ENCODE measurements at regions not wholly inside any gene's neighbourhood (a gene's known extent, or its start where the extent isn't known, plus 50 kb on each side); places are given as distances from the start of the nearest gene placed in this dataset.

GRCh38 chr2:221973902-221974301, 324.9 kb downstream of the PAX3 start:
- Histone ChIP-seq H3K4me3 (ENCODE audit: low read length) (no peak overlapping the region), H3K4me1 (ENCODE audit: insufficient read depth, low read length) (no peaks in the 10 kb centered on the region), H3K27me3 (ENCODE audit: insufficient read depth, low read length, poor library complexity, severe bottlenecking) (no peaks in the 10 kb centered on the region), H3K9me3 (ENCODE audit: low read length) (no peaks in the 10 kb centered on the region), H3K36me3 (ENCODE audit: insufficient read depth, low read length) (no peaks in the 10 kb centered on the region), H3K27ac (ENCODE audit: low read depth, low read length) (no peak overlapping the region)
- Mint-ChIP-seq H3K4me1 (no peaks in the 10 kb centered on the region), H3K27ac (no peak overlapping the region), H3K36me3 (no peaks in the 10 kb centered on the region), H3K9me3 (peaks cover 0 to 2% (median 0%) of the 10 kb centered on the region in 5 donors), H3K4me3 (no peak overlapping the region), H3K27me3 (peaks cover 0 to 4% of the 10 kb centered on the region in 2 donors)
- CTCF ChIA-PET = no interaction called here
- DNase-seq = no peak
- POLR2A ChIA-PET = no interaction called here

DNA sequence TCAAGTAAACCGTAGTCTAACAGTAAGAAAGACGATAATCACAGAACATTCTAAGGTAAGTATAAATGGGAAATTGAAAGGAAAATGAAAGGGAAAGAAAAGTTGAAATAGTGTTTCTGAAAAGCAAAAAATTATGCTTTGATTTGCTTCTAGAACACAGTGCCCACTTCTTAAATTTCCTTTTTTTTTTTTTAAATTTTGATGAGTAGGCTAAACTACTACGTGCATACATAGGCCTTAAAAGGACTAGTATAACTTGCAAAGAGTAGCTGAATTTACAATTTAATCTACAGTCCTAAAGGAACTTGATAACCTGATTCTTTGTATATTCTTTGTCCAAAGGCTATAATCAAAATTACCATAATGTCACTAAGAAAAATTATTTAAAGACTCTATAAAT, 325.3 kb downstream of the PAX3 start:
- H3K27ac Mint-ChIP-seq = no peak overlapping the region
- peaks cover 0 to 2% (median 0%) of the 10 kb centered on the region in 5 donors for H3K9me3 Mint-ChIP-seq
- H3K4me3 Mint-ChIP-seq = no peak overlapping the region
- Histone ChIP-seq H3K9me3 (ENCODE audit: low read length) (no peaks in the 10 kb centered on the region), H3K27me3 (ENCODE audit: insufficient read depth, low read length, poor library complexity, severe bottlenecking) (no peaks in the 10 kb centered on the region), H3K4me1 (ENCODE audit: insufficient read depth, low read length) (no peaks in the 10 kb centered on the region), H3K36me3 (ENCODE audit: insufficient read depth, low read length) (no peaks in the 10 kb centered on the region), H3K27ac (ENCODE audit: low read depth, low read length) (no peak overlapping the region), H3K4me3 (ENCODE audit: low read length) (no peak overlapping the region)
- DNase-seq = no peak
- ChIA-PET CTCF (no interaction called here), POLR2A (no interaction called here)
- H3K36me3 Mint-ChIP-seq = no peaks in the 10 kb centered on the region
- no peaks in the 10 kb centered on the region for H3K4me1 Mint-ChIP-seq
- H3K27me3 Mint-ChIP-seq = peaks cover 0 to 4% of the 10 kb centered on the region in 2 donors

DNA sequence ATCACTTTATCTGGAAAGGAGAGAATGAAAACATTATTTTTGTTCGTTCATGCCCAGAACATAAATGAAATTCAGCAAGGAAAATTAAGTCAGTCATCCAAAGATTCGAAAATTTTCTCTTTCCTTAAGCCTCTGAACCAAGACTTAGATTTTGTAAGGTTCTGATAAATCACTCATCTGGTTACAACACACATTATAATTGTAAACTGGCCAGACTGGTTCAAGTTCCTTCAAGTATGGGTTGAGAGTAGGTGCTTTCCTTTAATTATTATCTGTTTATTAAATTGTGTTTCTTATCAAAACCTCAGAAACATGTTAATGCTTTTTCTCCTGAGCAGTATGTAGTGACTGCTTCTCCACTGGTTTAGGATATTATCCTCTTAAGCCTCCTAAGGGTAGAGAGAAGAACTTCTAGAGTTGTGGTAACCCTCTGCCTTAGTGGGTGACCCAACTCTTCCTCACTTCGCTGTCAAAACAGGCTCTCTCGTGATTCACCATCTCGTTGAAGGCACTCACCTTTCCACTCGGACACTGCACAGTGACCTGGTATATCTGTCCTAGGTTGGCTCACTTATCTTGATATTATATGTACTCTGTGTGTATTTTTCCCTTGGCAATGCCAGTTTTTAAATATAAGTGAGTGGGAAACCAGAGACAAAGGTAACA, 325.9 kb downstream of the PAX3 start:
- Mint-ChIP-seq H3K27ac (no peak overlapping the region), H3K4me3 (no peak overlapping the region)

DNA sequence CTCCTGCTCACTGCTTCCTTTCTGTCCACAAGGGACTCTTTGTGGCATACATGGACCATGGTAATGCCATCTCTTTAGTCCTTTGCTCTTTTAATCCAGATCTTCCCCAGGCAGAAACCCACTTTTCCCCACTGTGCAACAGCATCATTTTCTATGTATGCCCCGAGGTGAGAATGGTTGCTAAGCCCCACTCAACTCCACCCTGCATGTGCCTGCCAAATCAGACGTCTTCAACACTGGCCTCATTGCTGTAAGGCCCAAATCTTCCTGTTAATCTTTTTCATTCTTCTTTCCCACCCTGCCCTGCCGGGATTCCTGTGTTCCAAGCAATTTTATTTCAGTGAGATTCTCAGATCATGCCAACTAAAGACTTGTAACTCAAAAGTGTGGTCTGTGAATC, 328.4 kb downstream of the PAX3 start:
- H3K4me1 ChIP-seq (ENCODE audit: insufficient read depth, low read length) = no peaks in the 10 kb centered on the region
- CTCF ChIA-PET = no interaction called here
- DNase-seq = no peak
- Mint-ChIP-seq H3K9me3 (peaks cover 0 to 2% (median 0%) of the 10 kb centered on the region in 5 donors), H3K27me3 (no peaks in the 10 kb centered on the region), H3K4me3 (no peak overlapping the region), H3K27ac (no peak overlapping the region), H3K4me1 (no peaks in the 10 kb centered on the region), H3K36me3 (no peaks in the 10 kb centered on the region)
- no peaks in the 10 kb centered on the region for H3K9me3 ChIP-seq (ENCODE audit: low read length)
- POLR2A ChIA-PET = no interaction called here
- H3K27me3 ChIP-seq (ENCODE audit: insufficient read depth, low read length, poor library complexity, severe bottlenecking) = no peaks in the 10 kb centered on the region
- no peak overlapping the region for H3K4me3 ChIP-seq (ENCODE audit: low read length)
- no peaks in the 10 kb centered on the region for H3K36me3 ChIP-seq (ENCODE audit: insufficient read depth, low read length)
- H3K27ac ChIP-seq (ENCODE audit: low read depth, low read length) = no peak overlapping the region

More for the DNA sequence above, 325.9 kb downstream of the PAX3 start:
- H3K36me3 Mint-ChIP-seq = no peaks in the 10 kb centered on the region
- Histone ChIP-seq H3K9me3 (ENCODE audit: low read length) (no peaks in the 10 kb centered on the region), H3K27me3 (ENCODE audit: insufficient read depth, low read length, poor library complexity, severe bottlenecking) (no peaks in the 10 kb centered on the region), H3K4me1 (ENCODE audit: insufficient read depth, low read length) (no peaks in the 10 kb centered on the region), H3K36me3 (ENCODE audit: insufficient read depth, low read length) (no peaks in the 10 kb centered on the region), H3K4me3 (ENCODE audit: low read length) (no peak overlapping the region), H3K27ac (ENCODE audit: low read depth, low read length) (no peak overlapping the region)
- ChIA-PET POLR2A (no interaction called here), CTCF (no interaction called here)
- peaks cover 0 to 2% (median 0%) of the 10 kb centered on the region in 5 donors for H3K9me3 Mint-ChIP-seq
- no peak for DNase-seq
- no peaks in the 10 kb centered on the region for H3K4me1 Mint-ChIP-seq
- H3K27me3 Mint-ChIP-seq = peaks cover 0 to 4% of the 10 kb centered on the region in 2 donors

DNA sequence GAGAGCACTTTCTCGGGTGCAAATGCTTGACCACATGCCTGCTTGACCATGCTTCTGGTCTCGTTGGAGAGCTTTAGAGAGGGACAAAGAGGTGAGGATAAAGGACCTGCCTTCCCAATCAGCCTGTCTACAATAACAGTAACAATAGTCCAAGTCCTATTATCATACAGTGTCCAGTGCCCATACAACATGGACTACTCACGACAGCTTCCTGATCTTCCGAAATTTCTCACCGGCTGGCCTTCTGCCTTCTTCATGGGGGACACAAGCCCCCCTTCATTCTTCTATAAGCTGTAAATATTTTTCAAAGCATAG, 329.0 kb downstream of the PAX3 start:
- H3K9me3 ChIP-seq (ENCODE audit: low read length) = no peaks in the 10 kb centered on the region
- no peaks in the 10 kb centered on the region for H3K27me3 ChIP-seq (ENCODE audit: insufficient read depth, low read length, poor library complexity, severe bottlenecking)
- no peaks in the 10 kb centered on the region for H3K4me1 Mint-ChIP-seq
- H3K36me3 Mint-ChIP-seq = no peaks in the 10 kb centered on the region
- no peak overlapping the region for H3K27ac Mint-ChIP-seq
- H3K36me3 ChIP-seq (ENCODE audit: insufficient read depth, low read length) = no peaks in the 10 kb centered on the region
- H3K27ac ChIP-seq (ENCODE audit: low read depth, low read length) = no peak overlapping the region
- ChIA-PET CTCF (no interaction called here), POLR2A (no interaction called here)
- DNase-seq = no peak
- no peak overlapping the region for H3K4me3 ChIP-seq (ENCODE audit: low read length)
- H3K4me1 ChIP-seq (ENCODE audit: insufficient read depth, low read length) = no peaks in the 10 kb centered on the region
- no peak overlapping the region for H3K4me3 Mint-ChIP-seq
- no peaks in the 10 kb centered on the region for H3K27me3 Mint-ChIP-seq
- H3K9me3 Mint-ChIP-seq = peaks cover 0 to 2% (median 0%) of the 10 kb centered on the region in 5 donors

- no peaks in the 10 kb centered on the region for H3K36me3 Mint-ChIP-seq
- H3K4me1 Mint-ChIP-seq = no peaks in the 10 kb centered on the region
- Histone ChIP-seq H3K4me1 (ENCODE audit: insufficient read depth, low read length) (no peaks in the 10 kb centered on the region), H3K4me3 (ENCODE audit: low read length) (no peak overlapping the region), H3K9me3 (ENCODE audit: low read length) (no peaks in the 10 kb centered on the region), H3K36me3 (ENCODE audit: insufficient read depth, low read length) (no peaks in the 10 kb centered on the region), H3K27me3 (ENCODE audit: insufficient read depth, low read length, poor library complexity, severe bottlenecking) (no peaks in the 10 kb centered on the region), H3K27ac (ENCODE audit: low read depth, low read length) (no peak overlapping the region)
- H3K4me3 Mint-ChIP-seq = no peak overlapping the region
- CTCF ChIA-PET = no interaction called here
- POLR2A ChIA-PET = no interaction called here
- DNase-seq = no peak
- no peaks in the 10 kb centered on the region for H3K27me3 Mint-ChIP-seq
- H3K9me3 Mint-ChIP-seq = no peaks in the 10 kb centered on the region
- no peak overlapping the region for H3K27ac Mint-ChIP-seq
These were observed 329.5 kb downstream of the PAX3 start for GRCh38 chr2:221969087-221969829.

GRCh38 chr2:221962186-221962585, 336.6 kb downstream of the PAX3 start:
- H3K9me3 ChIP-seq (ENCODE audit: low read length) = no peaks in the 10 kb centered on the region
- Mint-ChIP-seq H3K4me3 (no peak overlapping the region), H3K27ac (no peak overlapping the region), H3K9me3 (peaks cover 0 to 2% (median 0%) of the 10 kb centered on the region in 5 donors), H3K27me3 (no peaks in the 10 kb centered on the region), H3K36me3 (no peaks in the 10 kb centered on the region), H3K4me1 (no peaks in the 10 kb centered on the region)
- ChIA-PET CTCF (no interaction called here), POLR2A (no interaction called here)
- no peak overlapping the region for H3K27ac ChIP-seq (ENCODE audit: low read depth, low read length)
- H3K36me3 ChIP-seq (ENCODE audit: insufficient read depth, low read length) = no peaks in the 10 kb centered on the region
- H3K4me3 ChIP-seq (ENCODE audit: low read length) = no peak overlapping the region
- no peaks in the 10 kb centered on the region for H3K4me1 ChIP-seq (ENCODE audit: insufficient read depth, low read length)
- no peaks in the 10 kb centered on the region for H3K27me3 ChIP-seq (ENCODE audit: insufficient read depth, low read length, poor library complexity, severe bottlenecking)
- no peak for DNase-seq

- H3K27ac ChIP-seq (ENCODE audit: low read depth, low read length) = no peak overlapping the region
- POLR2A ChIA-PET = no interaction called here
- no peaks in the 10 kb centered on the region for H3K27me3 Mint-ChIP-seq
- peaks cover 0 to 2% (median 0%) of the 10 kb centered on the region in 5 donors for H3K9me3 Mint-ChIP-seq
- no peaks in the 10 kb centered on the region for H3K4me1 Mint-ChIP-seq
- no peaks in the 10 kb centered on the region for H3K36me3 ChIP-seq (ENCODE audit: insufficient read depth, low read length)
- H3K27me3 ChIP-seq (ENCODE audit: insufficient read depth, low read length, poor library complexity, severe bottlenecking) = no peaks in the 10 kb centered on the region
- CTCF ChIA-PET = no interaction called here
- no peak overlapping the region for H3K4me3 Mint-ChIP-seq
- no peak overlapping the region for H3K4me3 ChIP-seq (ENCODE audit: low read length)
- no peak for DNase-seq
- no peak overlapping the region for H3K27ac Mint-ChIP-seq
- no peaks in the 10 kb centered on the region for H3K36me3 Mint-ChIP-seq
- H3K4me1 ChIP-seq (ENCODE audit: insufficient read depth, low read length) = no peaks in the 10 kb centered on the region
- no peaks in the 10 kb centered on the region for H3K9me3 ChIP-seq (ENCODE audit: low read length)
These were observed 337.2 kb downstream of the PAX3 start for GRCh38 chr2:221961561-221961960.

Measured in CD8-positive, alpha-beta memory T cell (primary cell).